A549 (cell line): ENCODE measurements at regions not wholly inside any gene's neighbourhood (a gene's known extent, or its start where the extent isn't known, plus 50 kb on each side); places are given as distances from the start of the nearest gene placed in this dataset.

Experiments
- EHMT2 ChIP-seq: fragments of 200-600 bp; sonication (generic); IDR thresholded peaks from 2 replicates; pipeline ENCODE4 v1.6.1; 2016; ENCODE audit warnings: antibody characterized with exemption, low read depth, mild to moderate bottlenecking, moderate library complexity
- ELK1 ChIP-seq: fragments of 150-350 bp; IDR thresholded peaks from 2 replicates; pipeline ENCODE4 v1.6.1; 2014; ENCODE audit warnings: low read depth, mild to moderate bottlenecking, low read length
- EP300 ChIP-seq, 2 experiments: fragments of >200 bp; sonication (Bioruptor Twin); formaldehyde crosslinking; IDR thresholded peaks; 2 replicates in 1 of 2; 3 replicates in 1 of 2; pipeline ENCODE4 v1.6.1; 2016 to 2017
- GATA3 ChIP-seq: IDR thresholded peaks from 2 replicates; pipeline ENCODE4 v1.6.1; 2012; ENCODE audit warnings: borderline replicate concordance
- HDAC2 ChIP-seq: fragments of 200-600 bp; sonication (generic); IDR thresholded peaks from 2 replicates; pipeline ENCODE4 v1.6.1; 2016
- MAX ChIP-seq: IDR thresholded peaks from 2 replicates; pipeline ENCODE4 v1.6.1; 2012
- MAZ ChIP-seq: fragments of 150-350 bp; IDR thresholded peaks from 2 replicates; pipeline ENCODE4 v1.6.1; 2014; ENCODE audit warnings: antibody characterized with exemption, low read depth, low read length, borderline replicate concordance
- MYC ChIP-seq: IDR thresholded peaks from 2 replicates; pipeline ENCODE4 v1.6.1; 2012; ENCODE audit warnings: mild to moderate bottlenecking, inconsistent platforms, low read length, improper control_type of control experiment, borderline replicate concordance
- POLR2A ChIP-seq: IDR thresholded peaks from 2 replicates; pipeline ENCODE4 v1.6.1; 2012; ENCODE audit warnings: mild to moderate bottlenecking, low read length
- POLR2AphosphoS2 ChIP-seq: conservative IDR thresholded peaks from 2 replicates; pipeline ENCODE4 v1.6.1; 2012; ENCODE audit warnings: low read length, improper control_type of control experiment, inconsistent platforms
- TF ChIP-seq, protein P1 (sequence below): fragments of >200 bp; sonication (Bioruptor Twin); formaldehyde crosslinking; IDR thresholded peaks from 3 replicates; pipeline ENCODE4 v1.5.1; 2016
- TF ChIP-seq, protein P2 (sequence below): IDR thresholded peaks from 2 replicates; pipeline ENCODE4 v1.6.1; 2012

DNA sequence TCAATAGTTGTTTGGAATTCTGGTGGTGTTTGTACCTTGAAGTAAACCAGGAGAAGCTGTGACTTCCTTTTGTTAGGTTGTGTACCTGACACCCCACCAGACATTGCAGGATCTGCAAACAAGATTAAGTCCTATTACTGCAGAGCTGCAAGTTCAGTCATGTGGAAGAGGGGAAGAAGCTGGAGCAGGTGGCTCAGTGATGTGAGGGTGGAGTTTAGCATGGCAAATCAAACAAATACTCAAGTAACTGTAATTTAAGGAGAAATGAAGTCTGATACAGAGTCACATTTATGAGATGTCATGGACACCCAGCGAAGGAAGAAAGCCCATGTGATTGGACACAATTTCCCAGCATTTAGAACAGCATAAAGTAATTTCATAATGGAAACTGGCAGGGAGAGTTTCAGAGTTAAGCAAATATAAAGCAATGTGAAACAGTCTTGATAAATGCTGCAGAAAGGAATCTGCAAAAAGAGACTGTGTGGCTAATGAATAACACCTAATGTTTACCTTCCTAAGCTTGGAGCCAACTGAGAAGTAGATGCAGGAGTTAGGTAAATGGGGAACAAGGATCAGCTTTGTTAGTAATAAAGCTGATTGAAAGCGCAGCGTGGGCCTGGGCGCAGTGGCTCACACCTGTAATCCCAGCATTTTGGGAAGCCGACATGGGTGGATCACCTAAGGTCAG, 249.1 kb downstream of the GBA3 start:
- TF ChIP-seq, protein P1, sequence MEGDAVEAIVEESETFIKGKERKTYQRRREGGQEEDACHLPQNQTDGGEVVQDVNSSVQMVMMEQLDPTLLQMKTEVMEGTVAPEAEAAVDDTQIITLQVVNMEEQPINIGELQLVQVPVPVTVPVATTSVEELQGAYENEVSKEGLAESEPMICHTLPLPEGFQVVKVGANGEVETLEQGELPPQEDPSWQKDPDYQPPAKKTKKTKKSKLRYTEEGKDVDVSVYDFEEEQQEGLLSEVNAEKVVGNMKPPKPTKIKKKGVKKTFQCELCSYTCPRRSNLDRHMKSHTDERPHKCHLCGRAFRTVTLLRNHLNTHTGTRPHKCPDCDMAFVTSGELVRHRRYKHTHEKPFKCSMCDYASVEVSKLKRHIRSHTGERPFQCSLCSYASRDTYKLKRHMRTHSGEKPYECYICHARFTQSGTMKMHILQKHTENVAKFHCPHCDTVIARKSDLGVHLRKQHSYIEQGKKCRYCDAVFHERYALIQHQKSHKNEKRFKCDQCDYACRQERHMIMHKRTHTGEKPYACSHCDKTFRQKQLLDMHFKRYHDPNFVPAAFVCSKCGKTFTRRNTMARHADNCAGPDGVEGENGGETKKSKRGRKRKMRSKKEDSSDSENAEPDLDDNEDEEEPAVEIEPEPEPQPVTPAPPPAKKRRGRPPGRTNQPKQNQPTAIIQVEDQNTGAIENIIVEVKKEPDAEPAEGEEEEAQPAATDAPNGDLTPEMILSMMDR, result no peak
- TF ChIP-seq, protein P2, sequence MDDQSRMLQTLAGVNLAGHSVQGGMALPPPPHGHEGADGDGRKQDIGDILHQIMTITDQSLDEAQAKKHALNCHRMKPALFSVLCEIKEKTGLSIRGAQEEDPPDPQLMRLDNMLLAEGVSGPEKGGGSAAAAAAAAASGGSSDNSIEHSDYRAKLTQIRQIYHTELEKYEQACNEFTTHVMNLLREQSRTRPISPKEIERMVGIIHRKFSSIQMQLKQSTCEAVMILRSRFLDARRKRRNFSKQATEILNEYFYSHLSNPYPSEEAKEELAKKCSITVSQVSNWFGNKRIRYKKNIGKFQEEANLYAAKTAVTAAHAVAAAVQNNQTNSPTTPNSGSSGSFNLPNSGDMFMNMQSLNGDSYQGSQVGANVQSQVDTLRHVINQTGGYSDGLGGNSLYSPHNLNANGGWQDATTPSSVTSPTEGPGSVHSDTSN, result no peak
- TF ChIP-seq ELK1 (no peak), EHMT2 (no peak), EP300 (IDR thresholded peaks at IDR 0.05) (no peak), HDAC2 (no peak), MAZ (no peak), GATA3 (no peak), POLR2A (no peak), POLR2AphosphoS2 (no peak), MYC (no peak), MAX (no peak)
